Fibroblast of skin of scalp (primary cell): ENCODE measurements at regions not wholly inside any gene's neighbourhood (a gene's known extent, or its start where the extent isn't known, plus 50 kb on each side); places are given as distances from the start of the nearest gene placed in this dataset.
"Not testable (repeated sequence)": the region's sequence is repeated elsewhere in the genome, so short reads cannot be mapped to it uniquely, and the experiment has no call there.

Experiments used
- DNase-seq: peaks from one replicate; pipeline ENCODE4 v3.0.0-alpha.2; 2013

DNA sequence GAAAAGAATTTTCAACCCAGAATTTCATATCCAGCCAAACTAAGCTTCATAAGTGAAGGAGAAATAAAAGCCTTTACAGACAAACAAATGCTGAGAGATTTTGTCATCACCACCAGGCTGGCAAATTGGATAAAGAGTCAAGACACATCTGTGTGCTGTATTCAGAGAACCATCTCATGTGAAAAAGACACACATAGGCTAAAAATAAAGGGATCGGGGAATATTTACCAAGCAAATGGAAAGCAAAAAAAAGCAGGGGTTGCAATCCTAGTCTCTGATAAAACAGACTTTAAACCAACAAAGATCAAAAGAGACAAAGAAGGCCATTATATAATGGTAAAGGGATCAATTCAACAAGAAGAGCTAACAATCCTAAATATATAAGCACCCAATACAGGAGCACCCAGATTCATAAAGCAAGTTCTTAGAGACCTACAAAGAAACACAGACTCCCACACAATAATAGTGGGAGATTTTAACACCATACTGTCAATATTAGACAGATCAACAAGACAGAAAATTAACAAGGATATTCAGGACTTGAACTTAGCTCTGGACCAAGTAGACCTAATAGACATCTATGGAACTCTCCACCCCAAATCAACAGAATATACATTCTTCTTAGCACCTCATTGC lies 55.9 kb upstream of the ACSM6 start:
- not testable (repeated sequence) for DNase-seq

DNA sequence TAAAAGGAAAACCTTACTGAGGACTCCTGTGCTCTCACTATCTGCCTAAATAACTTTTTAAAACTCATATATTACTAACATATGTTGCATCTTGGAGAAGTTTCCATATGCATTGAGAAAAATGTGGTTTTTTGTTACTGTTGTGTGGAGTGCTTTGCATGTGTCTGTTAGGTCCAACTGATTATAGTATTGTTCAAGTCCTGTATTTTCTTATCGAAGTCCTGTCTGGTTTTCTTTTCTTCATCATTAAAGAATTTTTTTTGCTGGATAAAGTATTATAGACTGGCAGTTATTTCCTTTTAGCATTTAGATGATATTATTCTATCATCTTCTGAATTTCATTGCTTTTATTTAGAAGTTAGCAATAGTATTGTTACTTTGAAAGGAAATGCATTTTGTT lies 59.5 kb upstream of the ACSM6 start:
- no peak for DNase-seq

DNA sequence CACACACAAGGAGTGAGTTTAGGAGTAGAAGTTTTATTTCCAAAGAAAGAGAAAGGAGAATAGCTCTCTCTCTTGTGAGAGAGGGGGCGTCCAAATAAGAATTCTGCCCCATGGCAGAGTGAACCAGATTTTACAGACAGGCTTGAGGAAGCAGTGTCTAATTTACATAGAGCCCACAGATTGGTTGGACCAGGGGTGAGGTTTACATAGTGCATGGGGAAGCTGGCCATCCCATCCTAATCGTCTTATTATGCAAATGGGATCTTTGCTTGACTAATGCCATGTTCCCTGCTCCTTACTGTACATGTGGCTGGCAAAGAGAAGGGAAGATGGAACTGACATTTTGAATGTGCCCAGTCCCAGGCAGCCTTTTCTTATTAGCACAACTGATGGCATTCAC lies 60.0 kb upstream of the ACSM6 start:
- no peak for DNase-seq

DNA sequence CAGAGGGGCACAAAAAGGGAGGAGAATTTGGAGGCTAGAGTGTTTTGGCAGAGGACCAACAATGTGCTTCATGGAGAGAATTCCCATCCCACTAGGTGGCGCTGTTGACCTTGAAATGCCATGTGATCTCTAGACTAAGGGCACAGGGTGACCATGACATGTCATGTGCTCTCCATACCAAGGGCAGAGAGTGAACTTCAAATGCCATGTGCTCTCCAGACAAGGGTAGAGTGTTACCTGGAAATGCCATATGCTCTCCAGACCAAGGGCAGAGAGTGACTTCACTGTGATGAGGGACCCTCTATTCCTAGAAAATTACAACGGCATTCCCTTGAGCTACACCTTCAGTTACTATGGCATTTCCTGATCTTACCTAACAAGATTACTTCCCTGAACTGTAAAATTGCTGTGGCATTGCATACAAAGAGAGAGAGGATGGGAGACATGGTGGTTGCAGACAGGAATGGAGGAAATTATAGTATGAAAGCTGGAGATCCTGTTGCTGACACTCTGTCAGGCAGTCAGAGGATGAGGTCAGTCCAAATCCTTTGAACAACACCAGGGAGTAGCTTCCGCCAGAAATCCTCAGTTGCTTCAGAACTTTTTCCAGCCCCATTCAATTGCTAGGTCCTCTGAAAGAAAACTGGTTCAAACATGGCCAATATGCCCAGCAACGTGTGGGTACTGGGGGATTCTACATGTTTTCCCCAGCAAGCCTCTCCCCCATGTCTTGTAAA lies 60.9 kb upstream of the ACSM6 start:
- peak; percentile 78 for DNase-seq

DNA sequence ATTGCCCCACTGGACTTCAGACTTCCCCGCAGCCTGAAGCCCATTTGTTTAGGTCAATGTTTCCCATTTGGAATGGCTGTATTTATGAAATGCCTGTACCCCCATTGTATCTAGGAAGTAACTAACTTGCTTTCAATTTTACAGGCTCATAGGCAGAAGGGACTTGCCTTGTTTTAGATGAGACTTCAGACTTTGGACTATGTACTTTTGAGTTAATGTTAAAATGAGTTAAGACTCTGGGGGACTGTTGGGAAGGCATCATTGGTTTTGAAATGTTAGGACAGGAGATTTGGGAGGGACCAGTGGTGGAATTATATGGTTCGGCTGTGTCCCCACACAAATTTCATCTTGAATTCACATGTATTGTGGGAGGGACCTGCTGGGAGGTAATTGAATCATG lies 61.1 kb upstream of the CYP2C8 start:
- DNase-seq = not testable (repeated sequence)

DNA sequence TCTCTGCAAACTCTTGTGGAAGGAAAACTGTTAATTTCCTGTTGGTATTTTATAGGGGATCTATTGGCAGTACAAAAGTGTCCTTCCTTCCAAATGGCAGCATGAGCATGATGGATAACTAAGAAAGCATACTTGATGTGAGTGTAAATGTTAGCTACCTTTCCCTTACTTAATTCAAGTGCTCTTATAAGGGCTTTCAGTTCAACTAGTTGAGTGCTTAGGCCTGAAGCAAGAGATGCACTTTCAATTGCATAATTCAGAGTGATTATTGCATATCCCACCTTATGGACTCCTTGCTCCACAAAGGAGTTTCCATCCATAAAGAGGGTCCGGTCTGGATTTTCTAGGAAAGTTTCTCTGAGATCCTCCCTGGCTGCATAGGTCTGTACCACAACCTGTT lies 56.3 kb upstream of the CYP2C8 start:
- no peak for DNase-seq

GRCh38 chr10:95122736-95123135 lies 53.4 kb upstream of the CYP2C8 start:
- DNase-seq = no peak

GRCh38 chr10:95121904-95122303 lies 52.6 kb upstream of the CYP2C8 start:
- DNase-seq = no peak
